DOHH2 (cell line): ENCODE measurements at regions not wholly inside any gene's neighbourhood (a gene's known extent, or its start where the extent isn't known, plus 50 kb on each side); places are given as distances from the start of the nearest gene placed in this dataset.

Experiments used
- H3F3A ChIP-seq: fragments of 200-600 bp; sonication (generic), shearing (Covaris generic); 2 replicates; pipeline ENCODE4 v1.6.0; 2016; ENCODE audit warnings: antibody characterized with exemption, mild to moderate bottlenecking; ENCODE audit not compliant: control insufficient read depth, insufficient read depth
- H3K27ac ChIP-seq: fragments of 200-600 bp; sonication (generic); 2 replicates; pipeline ENCODE4 v1.5.1; 2014; ENCODE audit warnings: low read depth, mild to moderate bottlenecking, low read length, moderate library complexity
- H3K27me3 ChIP-seq: fragments of 200-600 bp; sonication (generic); 2 replicates; pipeline ENCODE4 v1.6.1; 2014; ENCODE audit warnings: mild to moderate bottlenecking, low read length, mixed read lengths; ENCODE audit not compliant: control insufficient read depth
- H3K36me3 ChIP-seq: fragments of 200-600 bp; sonication (generic); 2 replicates; pipeline ENCODE4 v1.6.1; 2014; ENCODE audit warnings: mild to moderate bottlenecking, low read length, moderate library complexity, mixed read lengths; ENCODE audit not compliant: control insufficient read depth
- H3K4me1 ChIP-seq: fragments of 200-600 bp; sonication (generic); 2 replicates; pipeline ENCODE4 v1.6.1; 2014; ENCODE audit warnings: mild to moderate bottlenecking, low read length, mixed read lengths; ENCODE audit not compliant: control insufficient read depth
- H3K4me2 ChIP-seq: fragments of 200-600 bp; sonication (generic); 2 replicates; pipeline ENCODE4 v1.6.0; 2014; ENCODE audit warnings: mild to moderate bottlenecking, low read length, moderate library complexity
- H3K4me3 ChIP-seq: fragments of 200-600 bp; sonication (generic); 2 replicates; pipeline ENCODE4 v1.5.1; 2014; ENCODE audit warnings: mild to moderate bottlenecking, low read length, mixed read lengths
- H3K79me2 ChIP-seq: fragments of 200-600 bp; sonication (generic); 2 replicates; pipeline ENCODE4 v1.6.1; 2014; ENCODE audit warnings: mild to moderate bottlenecking, low read length, mixed read lengths; ENCODE audit not compliant: control insufficient read depth
- H3K9me2 ChIP-seq: fragments of 200-600 bp; sonication (generic); replicated peaks from 2 replicates; pipeline ENCODE4 v1.6.1; 2014; ENCODE audit warnings: mild to moderate bottlenecking, low read length, mixed read lengths; ENCODE audit not compliant: control insufficient read depth
- H3K9me3 ChIP-seq: fragments of 200-600 bp; sonication (generic); 2 replicates; pipeline ENCODE4 v1.6.1; 2014; ENCODE audit warnings: antibody characterized with exemption, low read length, mixed read lengths; ENCODE audit not compliant: control insufficient read depth, insufficient read depth
- H4K20me1 ChIP-seq: fragments of 200-600 bp; sonication (generic); 2 replicates; pipeline ENCODE4 v1.6.0; 2014; ENCODE audit warnings: low read depth, mild to moderate bottlenecking, antibody characterized with exemption, low read length, moderate library complexity; ENCODE audit not compliant: control insufficient read depth, insufficient read depth
- EZH2phosphoT487 ChIP-seq: fragments of 200-600 bp; sonication (generic); IDR thresholded peaks from 2 replicates; pipeline ENCODE4 v1.6.1; 2017; ENCODE audit warnings: borderline replicate concordance, mild to moderate bottlenecking, antibody characterized with exemption, low read length, moderate library complexity, mixed read lengths
- TF ChIP-seq, protein P1 (sequence below): fragments of 200-600 bp; sonication (generic); IDR thresholded peaks from one replicate; pipeline ENCODE4 v1.5.1; 2014; ENCODE audit warnings: antibody characterized with exemption, mild to moderate bottlenecking, low read depth, low read length; ENCODE audit not compliant: poor library complexity, severe bottlenecking

DNA sequence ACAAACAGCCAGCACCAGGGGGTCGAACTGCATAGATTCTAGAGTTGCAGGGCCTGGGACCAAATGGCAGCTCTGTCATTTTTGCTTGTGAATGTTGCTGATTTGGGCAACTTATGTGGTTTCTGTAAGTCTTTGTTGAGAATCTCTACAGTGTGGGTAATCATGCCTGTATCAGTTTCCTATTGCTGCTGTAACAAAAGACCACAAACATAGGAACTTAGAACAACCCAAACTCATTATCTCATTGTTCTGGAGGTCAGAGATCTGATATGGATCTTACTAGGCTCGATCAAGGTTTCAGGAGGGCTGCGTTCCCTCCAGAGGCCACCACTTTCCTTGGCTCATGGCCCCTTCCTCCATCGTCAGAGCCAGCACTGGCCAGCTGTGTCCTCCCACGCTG is 86.8 kb upstream of the SH3BP4 start:
- no peaks in the 10 kb centered on the region for H4K20me1 ChIP-seq
- H3K4me3 ChIP-seq: no peak overlapping the region
- H3F3A ChIP-seq: no peaks in the 10 kb centered on the region
- no peak overlapping the region for H3K27ac ChIP-seq
- H3K36me3 ChIP-seq: no peaks in the 10 kb centered on the region
- no peaks in the 10 kb centered on the region for H3K4me1 ChIP-seq
- no peak for TF ChIP-seq EZH2phosphoT487
- TF ChIP-seq, protein P1, sequence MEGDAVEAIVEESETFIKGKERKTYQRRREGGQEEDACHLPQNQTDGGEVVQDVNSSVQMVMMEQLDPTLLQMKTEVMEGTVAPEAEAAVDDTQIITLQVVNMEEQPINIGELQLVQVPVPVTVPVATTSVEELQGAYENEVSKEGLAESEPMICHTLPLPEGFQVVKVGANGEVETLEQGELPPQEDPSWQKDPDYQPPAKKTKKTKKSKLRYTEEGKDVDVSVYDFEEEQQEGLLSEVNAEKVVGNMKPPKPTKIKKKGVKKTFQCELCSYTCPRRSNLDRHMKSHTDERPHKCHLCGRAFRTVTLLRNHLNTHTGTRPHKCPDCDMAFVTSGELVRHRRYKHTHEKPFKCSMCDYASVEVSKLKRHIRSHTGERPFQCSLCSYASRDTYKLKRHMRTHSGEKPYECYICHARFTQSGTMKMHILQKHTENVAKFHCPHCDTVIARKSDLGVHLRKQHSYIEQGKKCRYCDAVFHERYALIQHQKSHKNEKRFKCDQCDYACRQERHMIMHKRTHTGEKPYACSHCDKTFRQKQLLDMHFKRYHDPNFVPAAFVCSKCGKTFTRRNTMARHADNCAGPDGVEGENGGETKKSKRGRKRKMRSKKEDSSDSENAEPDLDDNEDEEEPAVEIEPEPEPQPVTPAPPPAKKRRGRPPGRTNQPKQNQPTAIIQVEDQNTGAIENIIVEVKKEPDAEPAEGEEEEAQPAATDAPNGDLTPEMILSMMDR: no peak
- H3K9me2 ChIP-seq: no peaks in the 10 kb centered on the region
- H3K27me3 ChIP-seq: no peaks in the 10 kb centered on the region
- H3K9me3 ChIP-seq: no peaks in the 10 kb centered on the region
- no peaks in the 10 kb centered on the region for H3K79me2 ChIP-seq
- H3K4me2 ChIP-seq: no peak overlapping the region

DNA sequence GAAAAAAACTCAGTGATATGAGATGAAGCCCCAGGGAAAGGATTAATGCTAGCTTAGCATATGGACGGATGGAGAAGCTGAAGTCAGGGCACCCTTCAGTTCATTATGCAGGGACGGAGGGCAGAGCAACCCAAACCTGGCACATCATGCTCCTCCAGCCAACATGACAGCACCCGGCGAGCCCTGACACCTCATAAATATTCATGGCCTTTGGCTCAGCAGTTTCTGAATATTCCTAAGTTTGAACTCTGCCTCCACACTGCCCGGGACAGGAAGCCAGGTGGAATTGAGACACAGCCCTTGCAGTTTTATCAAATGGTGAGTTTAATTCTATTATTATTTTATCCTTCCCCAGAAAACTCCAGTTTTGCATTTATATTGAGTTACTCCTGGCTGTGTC is 87.3 kb upstream of the SH3BP4 start:
- no peaks in the 10 kb centered on the region for H4K20me1 ChIP-seq
- no peaks in the 10 kb centered on the region for H3F3A ChIP-seq
- no peak overlapping the region for H3K4me3 ChIP-seq
- H3K9me2 ChIP-seq: no peaks in the 10 kb centered on the region
- H3K9me3 ChIP-seq: no peaks in the 10 kb centered on the region
- no peaks in the 10 kb centered on the region for H3K4me1 ChIP-seq
- no peaks in the 10 kb centered on the region for H3K79me2 ChIP-seq
- no peak overlapping the region for H3K27ac ChIP-seq
- no peak overlapping the region for H3K4me2 ChIP-seq
- no peaks in the 10 kb centered on the region for H3K27me3 ChIP-seq
- H3K36me3 ChIP-seq: no peaks in the 10 kb centered on the region
- no peak for TF ChIP-seq EZH2phosphoT487
- TF ChIP-seq, protein P1: no peak

DNA sequence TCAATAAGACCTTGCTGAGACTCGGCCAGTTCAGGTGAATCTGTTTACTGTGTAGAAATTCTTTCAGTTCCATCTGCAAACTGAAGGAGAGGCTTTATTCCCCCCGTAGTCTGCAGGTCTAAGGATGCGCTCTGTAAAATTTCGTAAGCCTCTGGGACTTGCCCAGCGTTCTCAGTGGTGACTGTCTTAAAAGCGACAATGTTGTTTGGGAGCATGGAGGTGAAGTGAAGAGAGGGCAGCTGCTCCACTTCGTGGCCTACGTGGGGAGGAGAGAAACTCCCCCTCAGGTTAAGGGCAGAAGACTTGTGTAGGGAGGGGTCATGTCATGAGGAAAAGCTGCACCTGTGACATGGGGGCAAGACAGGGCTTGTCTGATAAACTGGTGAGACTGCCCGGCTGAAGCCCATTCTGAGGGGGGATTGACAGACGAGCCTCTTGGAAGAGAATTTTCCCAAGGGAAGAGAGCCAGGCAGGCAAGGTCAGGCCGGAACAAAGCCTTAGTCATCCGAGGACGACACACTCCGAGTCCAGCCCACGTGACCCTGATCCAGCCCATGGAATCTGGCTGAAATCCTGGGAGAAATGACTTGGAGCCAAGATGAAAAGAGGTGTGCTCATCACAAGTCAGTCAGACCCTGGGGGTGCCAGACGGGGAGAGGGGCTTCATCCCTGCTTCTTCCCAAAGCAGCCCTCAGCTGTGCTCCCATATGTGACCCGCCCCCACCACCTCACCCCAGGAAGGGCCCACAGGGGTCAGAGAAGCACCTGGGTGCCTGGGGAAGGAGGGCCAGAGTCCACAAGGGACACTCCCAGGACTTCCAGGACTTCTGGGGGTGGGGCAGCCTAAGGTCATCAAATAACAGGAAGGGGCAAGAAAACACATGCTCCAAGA is 88.5 kb upstream of the SH3BP4 start:
- Histone ChIP-seq H3K4me2 (no peak overlapping the region), H3K4me1 (no peaks in the 10 kb centered on the region), H3K9me3 (no peaks in the 10 kb centered on the region), H3K36me3 (no peaks in the 10 kb centered on the region), H3K9me2 (no peaks in the 10 kb centered on the region), H3F3A (no peaks in the 10 kb centered on the region), H3K27ac (no peak overlapping the region), H3K79me2 (no peaks in the 10 kb centered on the region), H3K27me3 (no peaks in the 10 kb centered on the region), H4K20me1 (no peaks in the 10 kb centered on the region), H3K4me3 (no peak overlapping the region)
- TF ChIP-seq, protein P1: no peak
- no peak for TF ChIP-seq EZH2phosphoT487
